ENCODE measurements at regions not wholly inside any gene's neighbourhood (a gene's known extent, or its start where the extent isn't known, plus 50 kb on each side); places are given as distances from the start of the nearest gene placed in this dataset.
"Not testable (repeated sequence)": the region's sequence is repeated elsewhere in the genome, so short reads cannot be mapped to it uniquely, and the experiment has no call there.

- Histone ChIP-seq H3K79me2 (ENCODE audit: insufficient read depth) (no peaks in the 10 kb centered on the region), H3K4me2 (no peak overlapping the region), H3K4me1 (ENCODE audit: control insufficient read depth in 1 of 2, insufficient read depth in 2 of 2, low read depth in 1 of 2, low read length in 1 of 2) (no peaks in the 10 kb centered on the region), H3K4me3 (ENCODE audit: low read depth in 2 of 2, low read length in 1 of 2) (no peak overlapping the region), H3K9me2 (no peaks in the 10 kb centered on the region), H3K27me3 (ENCODE audit: insufficient read depth) (no peaks in the 10 kb centered on the region), H2AFZ (ENCODE audit: low read depth) (no peak overlapping the region), H3K36me3 (replicated peaks in 1 of 2; ENCODE audit: control insufficient read depth in 1 of 2, insufficient read depth in 2 of 2, low read length in 1 of 2) (no peaks in the 10 kb centered on the region), H3K9ac (no peak overlapping the region), H3K27ac (ENCODE audit: low read depth in 2 of 2, low read length in 1 of 2) (no peak overlapping the region), H3F3A (replicated peaks; ENCODE audit: insufficient read depth) (no peaks in the 10 kb centered on the region), H3K9me3 (no peaks in the 10 kb centered on the region), H4K20me1 (ENCODE audit: insufficient read depth) (no peaks in the 10 kb centered on the region)
- TF ChIP-seq POLR2AphosphoS5 (IDR thresholded peaks at IDR 0.05; ENCODE audit: low read depth, low read length) (no peak), RAD21 (IDR thresholded peaks at IDR 0.05; ENCODE audit: low read length) (no peak), USF1 (IDR thresholded peaks at IDR 0.05; ENCODE audit: borderline replicate concordance, low read depth) (no peak), SMC3 (IDR thresholded peaks at IDR 0.05; ENCODE audit: low read depth, low read length) (no peak), MXI1 (IDR thresholded peaks at IDR 0.05; ENCODE audit: low read depth, low read length) (no peak), TAF1 (IDR thresholded peaks at IDR 0.05; ENCODE audit: borderline replicate concordance, low read depth, low read length) (no peak), NRF1 (IDR thresholded peaks at IDR 0.05; ENCODE audit: low read depth, low read length) (no peak), MAX (IDR thresholded peaks at IDR 0.05; ENCODE audit: low read depth) (no peak)
- WGBS (ENCODE audit: low lambda C conversion rate): 42% methylated on average over 4 of the region's 4 CpGs
- POLR2A ChIA-PET: no interaction called here
- CTCF ChIA-PET: interaction anchor here (0.9 to 1.8 kb wide), 2 partner anchors 9 to 64 kb away, joined by 4 read pairs; no protein-coding TSS in a partner anchor
- no peak for DNase-seq
These were observed 82.1 kb upstream of the BCHE start for GRCh38 chr3:165919284-165919683.

GRCh38 chr3:165918657-165918979 lies 81.4 kb upstream of the BCHE start:
- Histone ChIP-seq H3K36me3 (replicated peaks in 1 of 2; ENCODE audit: control insufficient read depth in 1 of 2, insufficient read depth in 2 of 2, low read length in 1 of 2) (no peaks in the 10 kb centered on the region), H3K4me1 (ENCODE audit: control insufficient read depth in 1 of 2, insufficient read depth in 2 of 2, low read depth in 1 of 2, low read length in 1 of 2) (no peaks in the 10 kb centered on the region), H2AFZ (ENCODE audit: low read depth) (no peak overlapping the region), H3K27ac (ENCODE audit: low read depth in 2 of 2, low read length in 1 of 2) (no peak overlapping the region), H3K27me3 (ENCODE audit: insufficient read depth) (no peaks in the 10 kb centered on the region), H4K20me1 (ENCODE audit: insufficient read depth) (no peaks in the 10 kb centered on the region), H3K4me2 (no peak overlapping the region), H3K9ac (no peak overlapping the region), H3F3A (replicated peaks; ENCODE audit: insufficient read depth) (no peaks in the 10 kb centered on the region), H3K79me2 (ENCODE audit: insufficient read depth) (no peaks in the 10 kb centered on the region), H3K9me3 (no peaks in the 10 kb centered on the region), H3K9me2 (no peaks in the 10 kb centered on the region), H3K4me3 (ENCODE audit: low read depth in 2 of 2, low read length in 1 of 2) (no peak overlapping the region)
- TF ChIP-seq EP300 (IDR thresholded peaks at IDR 0.05; ENCODE audit: borderline replicate concordance in 1 of 2, low read depth in 1 of 2, low read length in 1 of 2) (no peak), CHD2 (IDR thresholded peaks at IDR 0.05; ENCODE audit: low read length, partially characterized antibody) (no peak), EZH2phosphoT487 (IDR thresholded peaks at IDR 0.05; ENCODE audit: borderline replicate concordance, low read depth) (no peak), JUND (IDR thresholded peaks at IDR 0.05) (no peak), CTCF (IDR thresholded peaks at IDR 0.05) (no peak), MXI1 (IDR thresholded peaks at IDR 0.05; ENCODE audit: low read depth, low read length) (no peak), SIN3A (IDR thresholded peaks at IDR 0.05; ENCODE audit: borderline replicate concordance, low read depth, low read length) (no peak), TEAD4 (IDR thresholded peaks at IDR 0.05; ENCODE audit: borderline replicate concordance, insufficient read depth) (no peak), USF2 (IDR thresholded peaks at IDR 0.05; ENCODE audit: borderline replicate concordance, low read depth, low read length) (no peak), YY1 (IDR thresholded peaks at IDR 0.05; ENCODE audit: low read depth) (no peak), NFIC (IDR thresholded peaks at IDR 0.05; ENCODE audit: borderline replicate concordance) (no peak), FOXM1 (IDR thresholded peaks at IDR 0.05; ENCODE audit: low read depth) (no peak), MEF2A (IDR thresholded peaks at IDR 0.05; ENCODE audit: borderline replicate concordance, low read depth) (no peak)
- ChIA-PET CTCF (interaction anchor here (0.9 kb wide), 1 partner anchor 9 kb away, joined by 4 read pairs; no protein-coding TSS in a partner anchor), POLR2A (no interaction called here)
- DNase-seq: no peak
- WGBS (ENCODE audit: low lambda C conversion rate): 84% methylated on average over 5 of the region's 23 CpGs

GRCh38 chr3:165917938-165918656 lies 80.9 kb upstream of the BCHE start:
- H3K9me2 ChIP-seq; H3K9me3 ChIP-seq; H3F3A ChIP-seq (replicated peaks; ENCODE audit: insufficient read depth); H3K27ac ChIP-seq (ENCODE audit: low read depth in 2 of 2, low read length in 1 of 2); H3K4me1 ChIP-seq (ENCODE audit: control insufficient read depth in 1 of 2, insufficient read depth in 2 of 2, low read depth in 1 of 2, low read length in 1 of 2); H3K36me3 ChIP-seq (replicated peaks in 1 of 2; ENCODE audit: control insufficient read depth in 1 of 2, insufficient read depth in 2 of 2, low read length in 1 of 2); H4K20me1 ChIP-seq (ENCODE audit: insufficient read depth); H3K4me3 ChIP-seq (ENCODE audit: low read depth in 2 of 2, low read length in 1 of 2); H3K4me2 ChIP-seq; H3K79me2 ChIP-seq (ENCODE audit: insufficient read depth); POLR2A ChIA-PET; H2AFZ ChIP-seq (ENCODE audit: low read depth); H3K9ac ChIP-seq; DNase-seq; H3K27me3 ChIP-seq (ENCODE audit: insufficient read depth): not testable (repeated sequence)
- 59% methylated on average over 3 of the region's 24 CpGs for WGBS (ENCODE audit: low lambda C conversion rate)
- CTCF ChIA-PET: interaction anchor here (0.9 kb wide), 1 partner anchor 10 kb away, joined by 4 read pairs; no protein-coding TSS in a partner anchor
